SH-SY5Y (cell line): ENCODE measurements at regions not wholly inside any gene's neighbourhood (a gene's known extent, or its start where the extent isn't known, plus 50 kb on each side); places are given as distances from the start of the nearest gene placed in this dataset.

ENCODE experiments used
- GATA2 ChIP-seq: IDR thresholded peaks from 2 replicates; pipeline ENCODE4 v1.6.1; 2011; ENCODE audit warnings: mild to moderate bottlenecking, low read depth, low read length
- GATA3 ChIP-seq: IDR thresholded peaks from 2 replicates; pipeline ENCODE4 v1.6.1; 2011; ENCODE audit warnings: low read depth, mild to moderate bottlenecking, low read length, moderate library complexity

- TF ChIP-seq GATA2 (no peak), GATA3 (no peak)
Measured at GRCh38 chr14:82094829-82095345, 561.2 kb upstream of the SEL1L start.

GRCh38 chr14:82104013-82104412 is 570.4 kb upstream of the SEL1L start:
- no peak for TF ChIP-seq GATA2
- TF ChIP-seq GATA3: no peak

GRCh38 chr14:82112210-82112839 is 578.7 kb upstream of the SEL1L start:
- TF ChIP-seq GATA3: no peak
- no peak for TF ChIP-seq GATA2

GRCh38 chr14:82113007-82113406 is 579.4 kb upstream of the SEL1L start:
- no peak for TF ChIP-seq GATA3

- no peak for TF ChIP-seq GATA2
- no peak for TF ChIP-seq GATA3
Measured at GRCh38 chr14:82113710-82114109, 580.1 kb upstream of the SEL1L start.

GRCh38 chr14:82116721-82117120 is 583.1 kb upstream of the SEL1L start:
- no peak for TF ChIP-seq GATA2
- TF ChIP-seq GATA3: no peak

GRCh38 chr14:82122655-82123054 is 589.0 kb upstream of the SEL1L start:
- no peak for TF ChIP-seq GATA3
- TF ChIP-seq GATA2: no peak

- TF ChIP-seq GATA3 (no peak), GATA2 (no peak)
Measured at GRCh38 chr14:82124511-82124910, 590.9 kb upstream of the SEL1L start.

GRCh38 chr14:82126006-82126405 is 592.4 kb upstream of the SEL1L start:
- TF ChIP-seq GATA2 (no peak), GATA3 (no peak)

- TF ChIP-seq GATA2 (no peak), GATA3 (no peak)
Measured at GRCh38 chr14:82134411-82134810, 600.8 kb upstream of the SEL1L start.

- no peak for TF ChIP-seq GATA2
- TF ChIP-seq GATA3: no peak
Measured at GRCh38 chr14:82138431-82138830, 604.8 kb upstream of the SEL1L start.

GRCh38 chr14:82146846-82147245 is 613.2 kb upstream of the SEL1L start:
- TF ChIP-seq GATA3 (no peak), GATA2 (no peak)

- TF ChIP-seq GATA2 (no peak), GATA3 (no peak)
Measured at GRCh38 chr14:82153689-82154088, 620.0 kb upstream of the SEL1L start.

- TF ChIP-seq GATA3 (no peak), GATA2 (no peak)
Measured at GRCh38 chr14:82159624-82160023, 626.0 kb upstream of the SEL1L start.

- TF ChIP-seq GATA2: no peak
- TF ChIP-seq GATA3: no peak
Measured at GRCh38 chr14:82180139-82180538, 646.5 kb upstream of the SEL1L start.

- TF ChIP-seq GATA3 (no peak), GATA2 (no peak)
Measured at GRCh38 chr14:82182646-82183045, 649.0 kb upstream of the SEL1L start.

GRCh38 chr14:82190742-82191141 is 657.1 kb upstream of the SEL1L start:
- TF ChIP-seq GATA3: no peak
- TF ChIP-seq GATA2: no peak
